ENCODE measurements at regions not wholly inside any gene's neighbourhood (a gene's known extent, or its start where the extent isn't known, plus 50 kb on each side); places are given as distances from the start of the nearest gene placed in this dataset.

GRCh38 chr1:21344750-21345443, 54.6 kb upstream of the ECE1 start:
- no peaks in the 10 kb centered on the region for H3K27me3 ChIP-seq (ENCODE audit: insufficient read depth, low read length, poor library complexity, severe bottlenecking)
- H3K4me3 ChIP-seq (ENCODE audit: low read length, poor library complexity, severe bottlenecking) = peak overlapping the region; percentile 89
- no peaks in the 10 kb centered on the region for H3K36me3 ChIP-seq (ENCODE audit: insufficient read depth, low read length)
- peak overlapping the region; percentile 72; the same call in 1 of the 2 replicates for H2AFZ ChIP-seq (ENCODE audit: low read length)
- TF ChIP-seq CTCF (conservative IDR thresholded peaks at IDR 0.05; ENCODE audit: low read length) (no peak), EZH2phosphoT487 (IDR thresholded peaks at IDR 0.05; ENCODE audit: borderline replicate concordance) (no peak)
- peaks cover 44% of the 10 kb centered on the region for H3K4me1 ChIP-seq (ENCODE audit: insufficient read depth, low read length, poor library complexity, severe bottlenecking)
- H3K9ac ChIP-seq (ENCODE audit: low read depth, low read length, poor library complexity, severe bottlenecking) = peak overlapping the region; percentile 76
- H4K20me1 ChIP-seq (ENCODE audit: insufficient read depth, low read length, poor library complexity, severe bottlenecking) = no peaks in the 10 kb centered on the region
- H3K9me3 ChIP-seq (ENCODE audit: insufficient read depth, low read depth, low read length) = no peaks in the 10 kb centered on the region
- no peaks in the 10 kb centered on the region for H3K9me2 ChIP-seq (replicated peaks; ENCODE audit: low read depth, low read length)
- H3K79me2 ChIP-seq (ENCODE audit: insufficient read depth, low read length) = no peaks in the 10 kb centered on the region; the same call in 1 of the 2 replicates
- H3K4me2 ChIP-seq (ENCODE audit: low read depth, low read length, poor library complexity, severe bottlenecking) = peak overlapping the region; percentile 90
- 0 out of 2 replicates have a peak, but pooled peaks cover 4% of the 10 kb centered on the region for H3F3A ChIP-seq (ENCODE audit: low read depth)

- Histone ChIP-seq H3K4me3 (ENCODE audit: low read length, poor library complexity, severe bottlenecking) (peak overlapping the region; percentile 89), H3K36me3 (ENCODE audit: insufficient read depth, low read length) (no peaks in the 10 kb centered on the region), H3K9ac (ENCODE audit: low read depth, low read length, poor library complexity, severe bottlenecking) (peak overlapping the region; percentile 76), H3K27me3 (ENCODE audit: insufficient read depth, low read length, poor library complexity, severe bottlenecking) (no peaks in the 10 kb centered on the region), H3K9me2 (replicated peaks; ENCODE audit: low read depth, low read length) (no peaks in the 10 kb centered on the region), H4K20me1 (ENCODE audit: insufficient read depth, low read length, poor library complexity, severe bottlenecking) (no peaks in the 10 kb centered on the region), H3K4me1 (ENCODE audit: insufficient read depth, low read length, poor library complexity, severe bottlenecking) (peaks cover 44% of the 10 kb centered on the region), H2AFZ (ENCODE audit: low read length) (no peak overlapping the region; the same call in 1 of the 2 replicates), H3K79me2 (ENCODE audit: insufficient read depth, low read length) (no peaks in the 10 kb centered on the region; the same call in 1 of the 2 replicates), H3K9me3 (ENCODE audit: insufficient read depth, low read depth, low read length) (no peaks in the 10 kb centered on the region), H3K4me2 (ENCODE audit: low read depth, low read length, poor library complexity, severe bottlenecking) (peak overlapping the region; percentile 90), H3F3A (ENCODE audit: low read depth) (0 out of 2 replicates have a peak, but pooled peaks cover 4% of the 10 kb centered on the region)
- TF ChIP-seq EZH2phosphoT487 (IDR thresholded peaks at IDR 0.05; ENCODE audit: borderline replicate concordance) = no peak
- TF ChIP-seq CTCF (conservative IDR thresholded peaks at IDR 0.05; ENCODE audit: low read length) = no peak
These were observed 54.0 kb upstream of the ECE1 start for GRCh38 chr1:21344098-21344749.

GRCh38 chr1:21342961-21343838, 52.9 kb upstream of the ECE1 start:
- H3K4me1 ChIP-seq (ENCODE audit: insufficient read depth, low read length, poor library complexity, severe bottlenecking) = peaks cover 46% of the 10 kb centered on the region
- H2AFZ ChIP-seq (ENCODE audit: low read length) = no peak overlapping the region
- peak overlapping the region; percentile 89 for H3K4me3 ChIP-seq (ENCODE audit: low read length, poor library complexity, severe bottlenecking)
- peak overlapping the region; percentile 90 for H3K4me2 ChIP-seq (ENCODE audit: low read depth, low read length, poor library complexity, severe bottlenecking)
- no peaks in the 10 kb centered on the region for H3K27me3 ChIP-seq (ENCODE audit: insufficient read depth, low read length, poor library complexity, severe bottlenecking)
- 0 out of 2 replicates have a peak, but pooled peaks cover 4% of the 10 kb centered on the region for H3F3A ChIP-seq (ENCODE audit: low read depth)
- no peaks in the 10 kb centered on the region; the same call in 1 of the 2 replicates for H3K79me2 ChIP-seq (ENCODE audit: insufficient read depth, low read length)
- no peaks in the 10 kb centered on the region for H4K20me1 ChIP-seq (ENCODE audit: insufficient read depth, low read length, poor library complexity, severe bottlenecking)
- no peaks in the 10 kb centered on the region for H3K9me3 ChIP-seq (ENCODE audit: insufficient read depth, low read depth, low read length)
- TF ChIP-seq EZH2phosphoT487 (IDR thresholded peaks at IDR 0.05; ENCODE audit: borderline replicate concordance) = no peak
- no peak for TF ChIP-seq CTCF (conservative IDR thresholded peaks at IDR 0.05; ENCODE audit: low read length)
- H3K9ac ChIP-seq (ENCODE audit: low read depth, low read length, poor library complexity, severe bottlenecking) = no peak overlapping the region
- H3K9me2 ChIP-seq (replicated peaks; ENCODE audit: low read depth, low read length) = no peaks in the 10 kb centered on the region
- no peaks in the 10 kb centered on the region for H3K36me3 ChIP-seq (ENCODE audit: insufficient read depth, low read length)

Data from Loucy (cell line).